C4-2B (cell line): ENCODE measurements at regions not wholly inside any gene's neighbourhood (a gene's known extent, or its start where the extent isn't known, plus 50 kb on each side); places are given as distances from the start of the nearest gene placed in this dataset.

Experiments
- ZFX ChIP-seq: fragments of 450-650 bp; IDR thresholded peaks from 2 replicates; pipeline ENCODE4 v1.6.1; 2017
- TF ChIP-seq, protein P1 (sequence below): fragments of 450-650 bp; conservative IDR thresholded peaks from 2 replicates; pipeline ENCODE4 v1.5.1; 2017; ENCODE audit warnings: mild to moderate bottlenecking

DNA sequence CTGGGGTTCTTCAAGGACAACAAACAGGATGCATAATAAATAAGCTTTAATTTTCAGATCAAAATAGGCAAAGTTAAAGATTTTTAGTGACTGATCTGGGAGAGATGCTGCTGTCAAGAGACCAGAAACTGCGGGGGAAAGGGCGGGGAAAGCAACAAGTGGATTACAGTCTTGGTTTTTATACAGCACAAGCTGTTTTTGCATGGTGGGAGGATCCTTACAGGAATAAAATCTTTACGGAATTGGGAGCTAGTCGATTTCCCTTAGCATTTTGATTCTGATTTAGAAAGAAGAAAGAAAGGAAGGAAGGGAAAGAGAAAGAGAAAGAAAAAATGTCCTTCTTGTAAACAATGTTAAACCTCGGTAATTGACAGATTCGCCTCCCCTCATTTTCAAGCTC is 242.3 kb upstream of the SP8 start:
- TF ChIP-seq, protein P1, sequence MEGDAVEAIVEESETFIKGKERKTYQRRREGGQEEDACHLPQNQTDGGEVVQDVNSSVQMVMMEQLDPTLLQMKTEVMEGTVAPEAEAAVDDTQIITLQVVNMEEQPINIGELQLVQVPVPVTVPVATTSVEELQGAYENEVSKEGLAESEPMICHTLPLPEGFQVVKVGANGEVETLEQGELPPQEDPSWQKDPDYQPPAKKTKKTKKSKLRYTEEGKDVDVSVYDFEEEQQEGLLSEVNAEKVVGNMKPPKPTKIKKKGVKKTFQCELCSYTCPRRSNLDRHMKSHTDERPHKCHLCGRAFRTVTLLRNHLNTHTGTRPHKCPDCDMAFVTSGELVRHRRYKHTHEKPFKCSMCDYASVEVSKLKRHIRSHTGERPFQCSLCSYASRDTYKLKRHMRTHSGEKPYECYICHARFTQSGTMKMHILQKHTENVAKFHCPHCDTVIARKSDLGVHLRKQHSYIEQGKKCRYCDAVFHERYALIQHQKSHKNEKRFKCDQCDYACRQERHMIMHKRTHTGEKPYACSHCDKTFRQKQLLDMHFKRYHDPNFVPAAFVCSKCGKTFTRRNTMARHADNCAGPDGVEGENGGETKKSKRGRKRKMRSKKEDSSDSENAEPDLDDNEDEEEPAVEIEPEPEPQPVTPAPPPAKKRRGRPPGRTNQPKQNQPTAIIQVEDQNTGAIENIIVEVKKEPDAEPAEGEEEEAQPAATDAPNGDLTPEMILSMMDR, result no peak
- no peak for TF ChIP-seq ZFX
